ENCODE measurements at regions not wholly inside any gene's neighbourhood (a gene's known extent, or its start where the extent isn't known, plus 50 kb on each side); places are given as distances from the start of the nearest gene placed in this dataset.

- ATAC-seq: no peak
- peaks cover 64% of the 10 kb centered on the region for H3K9me3 Mint-ChIP-seq
- POLR2A ChIA-PET: interaction anchor here (0.6 kb wide), 1 partner anchor 344 kb away, joined by 3 read pairs; no protein-coding TSS in a partner anchor
- 0 out of 2 replicates have a peak, but pooled peaks cover 3% of the 10 kb centered on the region for H3K27me3 Mint-ChIP-seq (ENCODE audit: low read depth)
- peaks cover 10% of the 10 kb centered on the region for H3K4me1 Mint-ChIP-seq
- CTCF ChIA-PET: no interaction called here
- no peak overlapping the region for H3K27ac Mint-ChIP-seq
- TF ChIP-seq GABPB1 (CRISPR knock-in tag; IDR thresholded peaks at IDR 0.05) (no peak), NFYB (CRISPR knock-in tag; conservative IDR thresholded peaks at IDR 0.05; ENCODE audit: low read depth) (no peak), CREM (CRISPR knock-in tag; IDR thresholded peaks at IDR 0.05) (no peak), HMGXB4 (CRISPR knock-in tag; IDR thresholded peaks at IDR 0.05) (no peak), ZNF425 (CRISPR knock-in tag; conservative IDR thresholded peaks at IDR 0.05) (no peak), GTF2I (CRISPR knock-in tag; conservative IDR thresholded peaks at IDR 0.05) (no peak), SP1 (CRISPR knock-in tag; conservative IDR thresholded peaks at IDR 0.05) (no peak), OVOL2 (CRISPR knock-in tag; IDR thresholded peaks at IDR 0.05; ENCODE audit: borderline replicate concordance) (no peak), PRDM15 (CRISPR knock-in tag; IDR thresholded peaks at IDR 0.05) (no peak), NR2C2 (CRISPR knock-in tag; IDR thresholded peaks at IDR 0.05) (no peak), ARID4B (CRISPR knock-in tag; IDR thresholded peaks at IDR 0.05; ENCODE audit: borderline replicate concordance) (no peak), STAT6 (CRISPR knock-in tag; conservative IDR thresholded peaks at IDR 0.05; ENCODE audit: low read depth) (no peak), ELF4 (CRISPR knock-in tag; IDR thresholded peaks at IDR 0.05; ENCODE audit: low read depth) (no peak), JAZF1 (CRISPR knock-in tag; IDR thresholded peaks at IDR 0.05) (no peak), CDX4 (CRISPR knock-in tag; IDR thresholded peaks at IDR 0.05; ENCODE audit: borderline replicate concordance) (no peak), NR3C1 (CRISPR knock-in tag; conservative IDR thresholded peaks at IDR 0.05; ENCODE audit: low read depth) (no peak), ATF1 (CRISPR knock-in tag; IDR thresholded peaks at IDR 0.05) (no peak)
- H3K36me3 Mint-ChIP-seq: peaks cover 35% of the 10 kb centered on the region
- H3K4me3 Mint-ChIP-seq: no peak overlapping the region
- no peak for DNase-seq (ENCODE audit: low spot score)
Measured at GRCh38 chr4:160492181-160492580, 1389.3 kb downstream of the RAPGEF2 start.

Data from WTC11 (cell line).